Esophagus muscularis mucosa (tissue), 3 donors: ENCODE measurements at regions not wholly inside any gene's neighbourhood (a gene's known extent, or its start where the extent isn't known, plus 50 kb on each side); places are given as distances from the start of the nearest gene placed in this dataset.

Experiments
- POLR2A ChIP-seq: fragments of 450-650 bp; IDR thresholded peaks from one replicate; pipeline ENCODE4 v1.6.1; 2017; ENCODE audit warnings: antibody characterized with exemption, moderate library complexity, mild to moderate bottlenecking, low read depth
- TF ChIP-seq, protein P1 (sequence below), 3 experiments: fragments of 200-600 bp in 2 of 3; fragments of 450-650 bp in 1 of 3; sonication (generic) in 2 of 3; IDR thresholded peaks; one replicate each; pipeline ENCODE4 v1.5.1; 2017 to 2019; ENCODE audit warnings: antibody characterized with exemption in 3 of 3, mild to moderate bottlenecking in 2 of 3, moderate library complexity in 1 of 3

DNA sequence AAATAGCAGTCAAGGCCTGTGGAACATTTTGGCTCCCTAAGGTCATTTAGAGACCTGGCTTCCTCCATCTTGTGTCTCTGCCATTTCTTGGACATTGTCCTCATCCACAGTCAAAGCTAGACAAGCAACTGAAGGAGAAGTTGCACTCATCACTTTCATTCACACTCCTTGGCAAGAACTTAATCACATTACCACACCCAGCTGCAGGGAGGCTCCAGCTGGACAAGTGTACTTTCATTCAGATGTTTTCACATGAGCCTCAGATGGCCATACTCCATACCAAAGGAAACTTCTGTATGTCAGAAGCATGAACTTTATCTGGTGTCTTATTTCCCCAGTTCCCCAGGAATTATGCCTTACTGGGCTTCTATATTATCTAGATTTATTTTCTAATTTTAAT lies 537.4 kb downstream of the TMEM135 start:
- TF ChIP-seq, protein P1, sequence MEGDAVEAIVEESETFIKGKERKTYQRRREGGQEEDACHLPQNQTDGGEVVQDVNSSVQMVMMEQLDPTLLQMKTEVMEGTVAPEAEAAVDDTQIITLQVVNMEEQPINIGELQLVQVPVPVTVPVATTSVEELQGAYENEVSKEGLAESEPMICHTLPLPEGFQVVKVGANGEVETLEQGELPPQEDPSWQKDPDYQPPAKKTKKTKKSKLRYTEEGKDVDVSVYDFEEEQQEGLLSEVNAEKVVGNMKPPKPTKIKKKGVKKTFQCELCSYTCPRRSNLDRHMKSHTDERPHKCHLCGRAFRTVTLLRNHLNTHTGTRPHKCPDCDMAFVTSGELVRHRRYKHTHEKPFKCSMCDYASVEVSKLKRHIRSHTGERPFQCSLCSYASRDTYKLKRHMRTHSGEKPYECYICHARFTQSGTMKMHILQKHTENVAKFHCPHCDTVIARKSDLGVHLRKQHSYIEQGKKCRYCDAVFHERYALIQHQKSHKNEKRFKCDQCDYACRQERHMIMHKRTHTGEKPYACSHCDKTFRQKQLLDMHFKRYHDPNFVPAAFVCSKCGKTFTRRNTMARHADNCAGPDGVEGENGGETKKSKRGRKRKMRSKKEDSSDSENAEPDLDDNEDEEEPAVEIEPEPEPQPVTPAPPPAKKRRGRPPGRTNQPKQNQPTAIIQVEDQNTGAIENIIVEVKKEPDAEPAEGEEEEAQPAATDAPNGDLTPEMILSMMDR (IDR thresholded peaks at IDR 0.05) = no peak
- TF ChIP-seq POLR2A = no peak
